ENCODE measurements at regions not wholly inside any gene's neighbourhood (a gene's known extent, or its start where the extent isn't known, plus 50 kb on each side); places are given as distances from the start of the nearest gene placed in this dataset.
"Not testable (repeated sequence)": the region's sequence is repeated elsewhere in the genome, so short reads cannot be mapped to it uniquely, and the experiment has no call there.

- not testable (repeated sequence) for TF ChIP-seq CTCF, POLR2A (IDR thresholded peaks at IDR 0.05)
Measured at GRCh38 chr6:13872006-13872405, 52.7 kb upstream of the RNF182 start.

All from esophagus squamous epithelium (tissue), 4 donors.